ENCODE measurements at regions not wholly inside any gene's neighbourhood (a gene's known extent, or its start where the extent isn't known, plus 50 kb on each side); places are given as distances from the start of the nearest gene placed in this dataset.

- TF ChIP-seq CTCF (IDR thresholded peaks at IDR 0.05 in 8 of 11, conservative IDR thresholded peaks at IDR 0.05 in 3 of 11) (no peak), POLR2AphosphoS5 (IDR thresholded peaks at IDR 0.05) (no peak), POLR2A (IDR thresholded peaks at IDR 0.05) (no peak)
Observed at GRCh38 chr1:91071838-91072237, 50.0 kb upstream of the ZNF644 start.
